Ishikawa (cell line): ENCODE measurements at regions not wholly inside any gene's neighbourhood (a gene's known extent, or its start where the extent isn't known, plus 50 kb on each side); places are given as distances from the start of the nearest gene placed in this dataset.

ENCODE experiments used
- CEBPB ChIP-seq: IDR thresholded peaks from 2 replicates; pipeline ENCODE4 v1.6.1; 2012
- CREB1 ChIP-seq: IDR thresholded peaks from 2 replicates; pipeline ENCODE4 v1.6.1; 2012; ENCODE audit warnings: low read depth
- EP300 ChIP-seq: IDR thresholded peaks from 2 replicates; pipeline ENCODE4 v1.6.1; 2012; ENCODE audit warnings: borderline replicate concordance
- FOXM1 ChIP-seq: IDR thresholded peaks from 2 replicates; pipeline ENCODE4 v1.6.1; 2012; ENCODE audit warnings: low read depth, borderline replicate concordance
- MAX ChIP-seq: IDR thresholded peaks from 2 replicates; pipeline ENCODE4 v1.6.1; 2012
- NFIC ChIP-seq: IDR thresholded peaks from 2 replicates; pipeline ENCODE4 v1.6.1; 2012
- RAD21 ChIP-seq: IDR thresholded peaks from 2 replicates; pipeline ENCODE4 v1.6.1; 2012; ENCODE audit warnings: low read depth
- REST ChIP-seq: IDR thresholded peaks from 2 replicates; pipeline ENCODE4 v1.6.1; 2012; ENCODE audit warnings: low read depth, mild to moderate bottlenecking
- TAF1 ChIP-seq: IDR thresholded peaks from 2 replicates; pipeline ENCODE4 v1.6.1; 2012; ENCODE audit warnings: low read depth, mild to moderate bottlenecking
- TCF12 ChIP-seq: IDR thresholded peaks from 2 replicates; pipeline ENCODE4 v1.6.1; 2012; ENCODE audit warnings: low read depth
- TEAD4 ChIP-seq: IDR thresholded peaks from 2 replicates; pipeline ENCODE4 v1.6.1; 2012
- YY1 ChIP-seq: IDR thresholded peaks from 2 replicates; pipeline ENCODE4 v1.6.1; 2012; ENCODE audit warnings: low read depth
- ZBTB7A ChIP-seq: IDR thresholded peaks from 2 replicates; pipeline ENCODE4 v1.6.1; 2012; ENCODE audit warnings: low read depth

GRCh38 chr10:117934477-117934876 lies 112.3 kb downstream of the RAB11FIP2 start:
- TF ChIP-seq NFIC = no peak
- TF ChIP-seq EP300 = no peak
- no peak for TF ChIP-seq YY1
- TF ChIP-seq CREB1 = no peak
- no peak for TF ChIP-seq RAD21
- no peak for TF ChIP-seq TCF12
- TF ChIP-seq MAX = no peak
- TF ChIP-seq FOXM1 = no peak
- no peak for TF ChIP-seq REST
- no peak for TF ChIP-seq CEBPB
- TF ChIP-seq TAF1 = no peak
- TF ChIP-seq TEAD4 = no peak
- no peak for TF ChIP-seq ZBTB7A
